GM12878 (cell line): ENCODE measurements at regions not wholly inside any gene's neighbourhood (a gene's known extent, or its start where the extent isn't known, plus 50 kb on each side); places are given as distances from the start of the nearest gene placed in this dataset.

Source experiments
- NR2C2 ChIP-seq: IDR thresholded peaks from 2 replicates; pipeline ENCODE4 v1.6.1; 2011; ENCODE audit warnings: borderline replicate concordance, low read depth; ENCODE audit not compliant: control insufficient read depth, insufficient read length
- TF ChIP-seq, protein P1 (sequence below): fragments of 450-650 bp; IDR thresholded peaks from 2 replicates; pipeline ENCODE4 v1.6.1; 2017; ENCODE audit warnings: mild to moderate bottlenecking, low read depth, inconsistent platforms; ENCODE audit not compliant: poor library complexity, severe bottlenecking
- TF ChIP-seq, protein P2 (sequence below), 3 experiments: IDR thresholded peaks in 2 of 3; conservative IDR thresholded peaks in 1 of 3; 2 replicates each; pipeline ENCODE4 v1.5.1; 2011; ENCODE audit warnings: low read depth in 3 of 3, low read length in 3 of 3, mild to moderate bottlenecking in 3 of 3, control low read depth in 2 of 3, moderate library complexity in 2 of 3, inconsistent platforms in 1 of 3, mixed read lengths in 1 of 3; ENCODE audit not compliant: control insufficient read depth in 2 of 3, insufficient read depth in 1 of 3; ENCODE audit errors: extremely low read depth in 1 of 3
- TF ChIP-seq, protein P3 (sequence below): IDR thresholded peaks from 2 replicates; pipeline ENCODE4 v1.6.1; 2012; ENCODE audit warnings: low read length, inconsistent platforms

DNA sequence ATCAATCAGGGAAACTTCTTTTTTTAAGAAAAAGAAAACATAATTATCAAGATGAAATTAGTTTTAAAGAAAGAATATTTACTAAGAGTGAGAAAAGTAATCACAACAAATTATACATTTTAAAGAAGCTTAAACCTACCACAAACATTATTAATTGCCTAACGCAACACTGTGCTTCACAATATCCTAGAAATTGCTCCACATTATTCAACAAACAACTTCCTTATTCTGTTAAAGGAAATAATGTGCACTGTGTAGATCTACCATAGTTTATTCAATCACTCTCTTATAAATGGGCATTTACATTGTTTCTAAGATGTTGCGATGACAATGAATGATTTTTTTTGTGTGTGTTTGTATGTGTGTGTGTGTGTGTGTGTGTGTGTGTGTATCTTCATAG, 525.9 kb upstream of the KCNMB2 start:
- TF ChIP-seq, protein P1, sequence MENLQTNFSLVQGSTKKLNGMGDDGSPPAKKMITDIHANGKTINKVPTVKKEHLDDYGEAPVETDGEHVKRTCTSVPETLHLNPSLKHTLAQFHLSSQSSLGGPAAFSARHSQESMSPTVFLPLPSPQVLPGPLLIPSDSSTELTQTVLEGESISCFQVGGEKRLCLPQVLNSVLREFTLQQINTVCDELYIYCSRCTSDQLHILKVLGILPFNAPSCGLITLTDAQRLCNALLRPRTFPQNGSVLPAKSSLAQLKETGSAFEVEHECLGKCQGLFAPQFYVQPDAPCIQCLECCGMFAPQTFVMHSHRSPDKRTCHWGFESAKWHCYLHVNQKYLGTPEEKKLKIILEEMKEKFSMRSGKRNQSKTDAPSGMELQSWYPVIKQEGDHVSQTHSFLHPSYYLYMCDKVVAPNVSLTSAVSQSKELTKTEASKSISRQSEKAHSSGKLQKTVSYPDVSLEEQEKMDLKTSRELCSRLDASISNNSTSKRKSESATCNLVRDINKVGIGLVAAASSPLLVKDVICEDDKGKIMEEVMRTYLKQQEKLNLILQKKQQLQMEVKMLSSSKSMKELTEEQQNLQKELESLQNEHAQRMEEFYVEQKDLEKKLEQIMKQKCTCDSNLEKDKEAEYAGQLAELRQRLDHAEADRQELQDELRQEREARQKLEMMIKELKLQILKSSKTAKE: no peak
- TF ChIP-seq, protein P2, sequence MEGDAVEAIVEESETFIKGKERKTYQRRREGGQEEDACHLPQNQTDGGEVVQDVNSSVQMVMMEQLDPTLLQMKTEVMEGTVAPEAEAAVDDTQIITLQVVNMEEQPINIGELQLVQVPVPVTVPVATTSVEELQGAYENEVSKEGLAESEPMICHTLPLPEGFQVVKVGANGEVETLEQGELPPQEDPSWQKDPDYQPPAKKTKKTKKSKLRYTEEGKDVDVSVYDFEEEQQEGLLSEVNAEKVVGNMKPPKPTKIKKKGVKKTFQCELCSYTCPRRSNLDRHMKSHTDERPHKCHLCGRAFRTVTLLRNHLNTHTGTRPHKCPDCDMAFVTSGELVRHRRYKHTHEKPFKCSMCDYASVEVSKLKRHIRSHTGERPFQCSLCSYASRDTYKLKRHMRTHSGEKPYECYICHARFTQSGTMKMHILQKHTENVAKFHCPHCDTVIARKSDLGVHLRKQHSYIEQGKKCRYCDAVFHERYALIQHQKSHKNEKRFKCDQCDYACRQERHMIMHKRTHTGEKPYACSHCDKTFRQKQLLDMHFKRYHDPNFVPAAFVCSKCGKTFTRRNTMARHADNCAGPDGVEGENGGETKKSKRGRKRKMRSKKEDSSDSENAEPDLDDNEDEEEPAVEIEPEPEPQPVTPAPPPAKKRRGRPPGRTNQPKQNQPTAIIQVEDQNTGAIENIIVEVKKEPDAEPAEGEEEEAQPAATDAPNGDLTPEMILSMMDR (IDR thresholded peaks at IDR 0.05 in 2 of 3, conservative IDR thresholded peaks at IDR 0.05 in 1 of 3; ENCODE audit: control insufficient read depth in 2 of 3, extremely low read depth in 1 of 3, insufficient read depth in 1 of 3, low read depth in 3 of 3, low read length in 3 of 3): no peak
- TF ChIP-seq NR2C2: no peak
- TF ChIP-seq, protein P3, sequence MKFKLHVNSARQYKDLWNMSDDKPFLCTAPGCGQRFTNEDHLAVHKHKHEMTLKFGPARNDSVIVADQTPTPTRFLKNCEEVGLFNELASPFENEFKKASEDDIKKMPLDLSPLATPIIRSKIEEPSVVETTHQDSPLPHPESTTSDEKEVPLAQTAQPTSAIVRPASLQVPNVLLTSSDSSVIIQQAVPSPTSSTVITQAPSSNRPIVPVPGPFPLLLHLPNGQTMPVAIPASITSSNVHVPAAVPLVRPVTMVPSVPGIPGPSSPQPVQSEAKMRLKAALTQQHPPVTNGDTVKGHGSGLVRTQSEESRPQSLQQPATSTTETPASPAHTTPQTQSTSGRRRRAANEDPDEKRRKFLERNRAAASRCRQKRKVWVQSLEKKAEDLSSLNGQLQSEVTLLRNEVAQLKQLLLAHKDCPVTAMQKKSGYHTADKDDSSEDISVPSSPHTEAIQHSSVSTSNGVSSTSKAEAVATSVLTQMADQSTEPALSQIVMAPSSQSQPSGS: no peak
